HL-60 (cell line): ENCODE measurements at regions not wholly inside any gene's neighbourhood (a gene's known extent, or its start where the extent isn't known, plus 50 kb on each side); places are given as distances from the start of the nearest gene placed in this dataset.

ENCODE experiments used
- GABPA ChIP-seq: IDR thresholded peaks from 2 replicates; pipeline ENCODE4 v1.6.1; 2012; ENCODE audit warnings: low read depth
- POLR2AphosphoS5 ChIP-seq: IDR thresholded peaks from 2 replicates; pipeline ENCODE4 v1.6.1; 2012; ENCODE audit warnings: low read depth
- TF ChIP-seq, protein P1 (sequence below): IDR thresholded peaks from one replicate; pipeline ENCODE4 v1.5.1; 2011; ENCODE audit warnings: low read length, control low read depth, inconsistent platforms; ENCODE audit not compliant: insufficient read depth
- TF ChIP-seq, protein P2 (sequence below): IDR thresholded peaks from 2 replicates; pipeline ENCODE4 v1.6.1; 2012; ENCODE audit warnings: low read depth; ENCODE audit not compliant: insufficient replicate concordance

DNA sequence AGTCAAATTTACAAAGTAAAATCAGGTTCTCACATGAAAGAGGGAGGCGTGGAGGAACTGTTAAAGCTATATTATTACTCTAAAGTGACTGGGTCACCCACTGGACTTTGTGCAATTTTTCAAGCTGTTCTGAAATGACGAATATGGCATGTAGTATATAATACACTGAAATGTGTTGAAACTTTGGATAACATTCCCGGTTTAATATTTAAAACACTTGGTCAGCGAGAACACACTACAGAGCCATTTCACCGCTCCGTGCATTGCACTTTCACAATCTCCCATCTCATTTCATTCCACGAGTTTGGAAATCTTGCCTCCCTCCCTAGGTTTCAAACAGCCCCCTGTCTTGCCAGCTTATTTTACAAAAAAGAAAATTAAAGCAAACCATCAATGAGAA lies 337.9 kb downstream of the WDR11 start:
- TF ChIP-seq, protein P1, sequence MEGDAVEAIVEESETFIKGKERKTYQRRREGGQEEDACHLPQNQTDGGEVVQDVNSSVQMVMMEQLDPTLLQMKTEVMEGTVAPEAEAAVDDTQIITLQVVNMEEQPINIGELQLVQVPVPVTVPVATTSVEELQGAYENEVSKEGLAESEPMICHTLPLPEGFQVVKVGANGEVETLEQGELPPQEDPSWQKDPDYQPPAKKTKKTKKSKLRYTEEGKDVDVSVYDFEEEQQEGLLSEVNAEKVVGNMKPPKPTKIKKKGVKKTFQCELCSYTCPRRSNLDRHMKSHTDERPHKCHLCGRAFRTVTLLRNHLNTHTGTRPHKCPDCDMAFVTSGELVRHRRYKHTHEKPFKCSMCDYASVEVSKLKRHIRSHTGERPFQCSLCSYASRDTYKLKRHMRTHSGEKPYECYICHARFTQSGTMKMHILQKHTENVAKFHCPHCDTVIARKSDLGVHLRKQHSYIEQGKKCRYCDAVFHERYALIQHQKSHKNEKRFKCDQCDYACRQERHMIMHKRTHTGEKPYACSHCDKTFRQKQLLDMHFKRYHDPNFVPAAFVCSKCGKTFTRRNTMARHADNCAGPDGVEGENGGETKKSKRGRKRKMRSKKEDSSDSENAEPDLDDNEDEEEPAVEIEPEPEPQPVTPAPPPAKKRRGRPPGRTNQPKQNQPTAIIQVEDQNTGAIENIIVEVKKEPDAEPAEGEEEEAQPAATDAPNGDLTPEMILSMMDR: no peak
- TF ChIP-seq POLR2AphosphoS5: no peak
- TF ChIP-seq, protein P2, sequence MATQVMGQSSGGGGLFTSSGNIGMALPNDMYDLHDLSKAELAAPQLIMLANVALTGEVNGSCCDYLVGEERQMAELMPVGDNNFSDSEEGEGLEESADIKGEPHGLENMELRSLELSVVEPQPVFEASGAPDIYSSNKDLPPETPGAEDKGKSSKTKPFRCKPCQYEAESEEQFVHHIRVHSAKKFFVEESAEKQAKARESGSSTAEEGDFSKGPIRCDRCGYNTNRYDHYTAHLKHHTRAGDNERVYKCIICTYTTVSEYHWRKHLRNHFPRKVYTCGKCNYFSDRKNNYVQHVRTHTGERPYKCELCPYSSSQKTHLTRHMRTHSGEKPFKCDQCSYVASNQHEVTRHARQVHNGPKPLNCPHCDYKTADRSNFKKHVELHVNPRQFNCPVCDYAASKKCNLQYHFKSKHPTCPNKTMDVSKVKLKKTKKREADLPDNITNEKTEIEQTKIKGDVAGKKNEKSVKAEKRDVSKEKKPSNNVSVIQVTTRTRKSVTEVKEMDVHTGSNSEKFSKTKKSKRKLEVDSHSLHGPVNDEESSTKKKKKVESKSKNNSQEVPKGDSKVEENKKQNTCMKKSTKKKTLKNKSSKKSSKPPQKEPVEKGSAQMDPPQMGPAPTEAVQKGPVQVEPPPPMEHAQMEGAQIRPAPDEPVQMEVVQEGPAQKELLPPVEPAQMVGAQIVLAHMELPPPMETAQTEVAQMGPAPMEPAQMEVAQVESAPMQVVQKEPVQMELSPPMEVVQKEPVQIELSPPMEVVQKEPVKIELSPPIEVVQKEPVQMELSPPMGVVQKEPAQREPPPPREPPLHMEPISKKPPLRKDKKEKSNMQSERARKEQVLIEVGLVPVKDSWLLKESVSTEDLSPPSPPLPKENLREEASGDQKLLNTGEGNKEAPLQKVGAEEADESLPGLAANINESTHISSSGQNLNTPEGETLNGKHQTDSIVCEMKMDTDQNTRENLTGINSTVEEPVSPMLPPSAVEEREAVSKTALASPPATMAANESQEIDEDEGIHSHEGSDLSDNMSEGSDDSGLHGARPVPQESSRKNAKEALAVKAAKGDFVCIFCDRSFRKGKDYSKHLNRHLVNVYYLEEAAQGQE: no peak
- no peak for TF ChIP-seq GABPA
